Endothelial cell of umbilical vein (primary cell): ENCODE measurements at regions not wholly inside any gene's neighbourhood (a gene's known extent, or its start where the extent isn't known, plus 50 kb on each side); places are given as distances from the start of the nearest gene placed in this dataset.

Experiments
- BruUV-seq: library from RNA; stranded (reverse); fragments of 400-500 nt; replicated peaks from 2 replicates; lab custom pipeline; 2021; lab: Mats Ljungman, UMichigan
- CTCF ChIA-PET: fragments of 300-600, 350-600 bp; sonication (Branson Sonifier 250); formaldehyde crosslinking; loops from one replicate; lab custom pipeline; 2021; ENCODE audit warnings: antibody characterized with exemption, inconsistent platforms; lab: Charles Lee
- POLR2A ChIA-PET: fragments of 300-600, 350-600 bp; sonication (Branson Sonifier 250); formaldehyde crosslinking; loops from one replicate; lab custom pipeline; 2021; ENCODE audit warnings: antibody characterized with exemption, inconsistent platforms; lab: Charles Lee
- DNase-seq: peaks from one replicate; pipeline ENCODE4 v3.0.0-alpha.2; 2011; ENCODE audit warnings: low read depth, low spot score
- FAIRE-seq: peaks from 2 replicates; lab custom pipeline; 2011; peaks lifted over from hg19 to GRCh38; lab: Jason Lieb, UNC
- H2AFZ ChIP-seq: 2 replicates; pipeline ENCODE4 v1.6.0; 2012; ENCODE audit warnings: low read depth, low read length, control low read depth, inconsistent platforms
- H3K27ac ChIP-seq: 2 replicates; pipeline ENCODE4 v1.5.1; 2011; ENCODE audit warnings: low read depth, mild to moderate bottlenecking, control low read depth, low read length, moderate library complexity; ENCODE audit not compliant: insufficient read depth
- H3K27me3 ChIP-seq, 2 experiments: 2 replicates each; pipeline versions ENCODE4 v1.6.0 to v1.6.1; 2011; ENCODE audit warnings: low read length in 2 of 2, mixed read lengths in 1 of 2; ENCODE audit not compliant: control insufficient read depth in 2 of 2, insufficient read depth in 2 of 2
- H3K36me3 ChIP-seq, 2 experiments: 2 replicates in 1 of 2; 3 replicates in 1 of 2; pipeline ENCODE4 v1.5.1; 2011; ENCODE audit warnings: low read length in 2 of 2, mild to moderate bottlenecking in 1 of 2, moderate library complexity in 1 of 2; ENCODE audit not compliant: control insufficient read depth in 2 of 2, insufficient read depth in 2 of 2; ENCODE audit errors: extremely low read depth in 1 of 2
- H3K4me1 ChIP-seq: 3 replicates; pipeline ENCODE4 v1.5.1; 2011; ENCODE audit warnings: mild to moderate bottlenecking, low read length; ENCODE audit not compliant: control insufficient read depth, insufficient read depth; ENCODE audit errors: extremely low read depth
- H3K4me2 ChIP-seq: 2 replicates; pipeline ENCODE4 v1.6.1; 2011; ENCODE audit warnings: low read length, control low read depth, mixed read lengths; ENCODE audit not compliant: insufficient read depth
- H3K4me3 ChIP-seq, 3 experiments: fragments of 200-600 bp in 1 of 3; sonication (generic), shearing (Covaris generic) in 1 of 3; replicated peaks in 1 of 3; 2 replicates each; pipeline ENCODE4 v1.5.1; 2011 to 2016; ENCODE audit warnings: control low read depth in 3 of 3, low read length in 3 of 3, mild to moderate bottlenecking in 2 of 3, inconsistent platforms in 1 of 3, low read depth in 1 of 3, moderate library complexity in 1 of 3; ENCODE audit not compliant: insufficient read depth in 1 of 3
- H3K79me2 ChIP-seq: 2 replicates; pipeline ENCODE4 v1.6.0; 2012; ENCODE audit warnings: low read length, inconsistent platforms; ENCODE audit not compliant: control insufficient read depth, insufficient read depth
- H3K9ac ChIP-seq: replicated peaks from 2 replicates; pipeline ENCODE3; 2011; ENCODE audit warnings: low read length, control low read depth; ENCODE audit not compliant: insufficient read depth; ENCODE audit errors: extremely low read depth
- H3K9me1 ChIP-seq: replicated peaks from 3 replicates; pipeline ENCODE4 v1.6.0; 2011; ENCODE audit warnings: mild to moderate bottlenecking, low read length; ENCODE audit not compliant: control insufficient read depth, insufficient read depth; ENCODE audit errors: extremely low read depth
- H3K9me3 ChIP-seq: replicated peaks from 2 replicates; pipeline ENCODE4 v1.5.1; 2012; ENCODE audit warnings: low read length, inconsistent platforms; ENCODE audit not compliant: control insufficient read depth, insufficient read depth
- H4K20me1 ChIP-seq: replicated peaks from 2 replicates; pipeline ENCODE3; 2011; ENCODE audit warnings: mild to moderate bottlenecking, low read length; ENCODE audit not compliant: control insufficient read depth, insufficient read depth; ENCODE audit errors: extremely low read depth
- EZH2 ChIP-seq: IDR thresholded peaks from 2 replicates; pipeline ENCODE4 v1.6.1; 2012; ENCODE audit warnings: borderline replicate concordance, low read depth, mild to moderate bottlenecking, moderate library complexity, low read length, inconsistent platforms; ENCODE audit not compliant: severe bottlenecking
- FOS ChIP-seq: IDR thresholded peaks from 2 replicates; pipeline ENCODE4 v1.6.1; 2011; ENCODE audit warnings: mild to moderate bottlenecking, low read length, moderate library complexity, borderline replicate concordance; ENCODE audit not compliant: insufficient read depth
- GATA2 ChIP-seq: IDR thresholded peaks from 2 replicates; pipeline ENCODE4 v1.7.0; 2011; ENCODE audit warnings: low read depth, mild to moderate bottlenecking, moderate library complexity, mixed read lengths, low read length; ENCODE audit not compliant: insufficient read length, insufficient read depth
- JUN ChIP-seq: IDR thresholded peaks from 2 replicates; pipeline ENCODE4 v1.6.1; 2011; ENCODE audit warnings: borderline replicate concordance, low read depth; ENCODE audit not compliant: insufficient read length, insufficient read depth
- MAX ChIP-seq: IDR thresholded peaks from 2 replicates; pipeline ENCODE4 v1.6.1; 2011; ENCODE audit not compliant: insufficient read depth, insufficient read length
- MYC ChIP-seq: IDR thresholded peaks from one replicate; pipeline ENCODE4 v1.6.1; 2011; ENCODE audit warnings: mild to moderate bottlenecking, low read depth, low read length
- POLR2A ChIP-seq: IDR thresholded peaks from 2 replicates; pipeline ENCODE4 v1.6.1; 2012; ENCODE audit warnings: low read depth, mild to moderate bottlenecking, control low read depth, low read length
- POLR2AphosphoS5 ChIP-seq: IDR thresholded peaks from 2 replicates; pipeline ENCODE4 v1.6.1; 2012; ENCODE audit warnings: low read depth, mild to moderate bottlenecking, control low read depth, low read length, moderate library complexity; ENCODE audit not compliant: insufficient read depth
- dilution Hi-C: fragments of 300-500 bp; cut with MboI; formaldehyde crosslinking; loops from one replicate; pipeline ENCODE4 v1.15.0; 2019; ENCODE audit warnings: low sequenced_read_pairs; ENCODE audit not compliant: extremely low pct_ligation_motif_present
- intact Hi-C: fragments of 100-400 bp; cut with micrococcal nuclease; formaldehyde crosslinking; loops from one replicate; pipeline ENCODE4 v1.10.0; 2022
- TF ChIP-seq, protein P1 (sequence below), 2 donors: IDR thresholded peaks; 1 replicate in 1 of 2; 2 replicates in 1 of 2; pipeline ENCODE4 v1.5.1; 2011; ENCODE audit warnings: low read length in 2 of 2, mild to moderate bottlenecking in 2 of 2, moderate library complexity in 2 of 2, control low read depth in 1 of 2, inconsistent platforms in 1 of 2, low read depth in 1 of 2; ENCODE audit not compliant: insufficient read depth in 1 of 2; ENCODE audit errors: extremely low read depth in 1 of 2

DNA sequence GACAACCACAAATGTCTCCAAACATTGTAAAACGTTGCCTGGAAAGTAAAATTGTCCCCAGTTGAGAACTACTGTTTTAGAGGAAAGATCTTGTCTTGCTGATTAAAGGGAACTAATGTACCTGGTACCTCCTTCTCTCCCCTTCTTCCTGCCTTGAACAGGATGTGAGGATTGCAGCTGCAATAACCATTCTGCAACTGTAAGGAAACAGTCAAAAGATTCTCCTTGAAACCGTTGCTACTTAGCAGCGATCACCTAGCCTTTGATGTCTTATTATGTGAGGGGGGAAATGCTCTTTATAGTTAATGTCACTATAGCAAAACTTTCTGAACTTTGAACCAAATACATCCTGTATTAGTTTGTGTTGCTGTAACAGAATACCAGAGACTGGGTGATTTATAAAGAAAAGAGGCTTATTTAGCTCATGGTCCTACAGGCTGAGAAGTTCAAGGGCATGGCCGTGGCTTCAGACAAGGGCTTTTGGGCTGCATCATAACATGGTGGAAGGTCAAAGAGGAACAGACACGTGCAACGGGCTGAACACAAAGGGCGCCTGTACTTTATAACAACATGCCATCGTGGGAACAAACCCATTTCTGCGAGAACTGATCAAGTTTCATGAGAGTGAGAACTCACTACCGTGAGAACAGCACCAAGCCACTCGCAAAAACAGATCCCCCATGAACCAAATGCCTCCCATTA lies 54.2 kb upstream of the PARD3 start:
- FAIRE-seq (no peak), DNase-seq (no peak)
- peaks cover 8 to 12% of the 10 kb centered on the region in 2 experiments for H3K27me3 ChIP-seq
- dilution Hi-C loops (no loop called here), intact Hi-C loops (no loop called here)
- POLR2A ChIA-PET: no interaction called here
- no peaks in the 10 kb centered on the region for H3K36me3 ChIP-seq
- no peaks in the 10 kb centered on the region for H3K9me3 ChIP-seq
- no peaks in the 10 kb centered on the region for H3K79me2 ChIP-seq
- BruUV-seq: no TSS peak
- no peak overlapping the region for H3K9ac ChIP-seq
- H3K9me1 ChIP-seq: no peaks in the 10 kb centered on the region
- no peak overlapping the region for H3K4me3 ChIP-seq
- CTCF ChIA-PET: interaction anchor here (1.1 kb wide), 1 partner anchor 185 kb away, joined by 3 read pairs; no protein-coding TSS in a partner anchor
- no peaks in the 10 kb centered on the region for H4K20me1 ChIP-seq
- TF ChIP-seq, protein P1, sequence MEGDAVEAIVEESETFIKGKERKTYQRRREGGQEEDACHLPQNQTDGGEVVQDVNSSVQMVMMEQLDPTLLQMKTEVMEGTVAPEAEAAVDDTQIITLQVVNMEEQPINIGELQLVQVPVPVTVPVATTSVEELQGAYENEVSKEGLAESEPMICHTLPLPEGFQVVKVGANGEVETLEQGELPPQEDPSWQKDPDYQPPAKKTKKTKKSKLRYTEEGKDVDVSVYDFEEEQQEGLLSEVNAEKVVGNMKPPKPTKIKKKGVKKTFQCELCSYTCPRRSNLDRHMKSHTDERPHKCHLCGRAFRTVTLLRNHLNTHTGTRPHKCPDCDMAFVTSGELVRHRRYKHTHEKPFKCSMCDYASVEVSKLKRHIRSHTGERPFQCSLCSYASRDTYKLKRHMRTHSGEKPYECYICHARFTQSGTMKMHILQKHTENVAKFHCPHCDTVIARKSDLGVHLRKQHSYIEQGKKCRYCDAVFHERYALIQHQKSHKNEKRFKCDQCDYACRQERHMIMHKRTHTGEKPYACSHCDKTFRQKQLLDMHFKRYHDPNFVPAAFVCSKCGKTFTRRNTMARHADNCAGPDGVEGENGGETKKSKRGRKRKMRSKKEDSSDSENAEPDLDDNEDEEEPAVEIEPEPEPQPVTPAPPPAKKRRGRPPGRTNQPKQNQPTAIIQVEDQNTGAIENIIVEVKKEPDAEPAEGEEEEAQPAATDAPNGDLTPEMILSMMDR (IDR thresholded peaks at IDR 0.05; ENCODE audit: extremely low read depth in 1 of 2, insufficient read depth in 1 of 2, low read depth in 1 of 2, low read length in 2 of 2): no peak
- TF ChIP-seq FOS (no peak), POLR2A (no peak), GATA2 (no peak), EZH2 (no peak), POLR2AphosphoS5 (no peak), JUN (no peak), MYC (no peak), MAX (no peak)
- H3K4me2 ChIP-seq: no peak overlapping the region
- no peaks in the 10 kb centered on the region for H3K4me1 ChIP-seq
- H3K27ac ChIP-seq: no peak overlapping the region
- no peak overlapping the region for H2AFZ ChIP-seq
